Panc1 (cell line): ENCODE measurements at regions not wholly inside any gene's neighbourhood (a gene's known extent, or its start where the extent isn't known, plus 50 kb on each side); places are given as distances from the start of the nearest gene placed in this dataset.

Source experiments
- ATAC-seq: fragments of 200-7000 bp; cut with Tn5 transposase; 2 replicates; pipeline ENCODE4 v1.9.1; 2020; ENCODE audit warnings: mild to moderate bottlenecking, moderate library complexity
- BruUV-seq: library from RNA; stranded (reverse); fragments of 400-500 nt; replicated peaks from 2 replicates; lab custom pipeline; 2021; lab: Mats Ljungman, UMichigan
- CTCF ChIA-PET: fragments of 300-600 bp; sonication (Branson Sonifier 250); formaldehyde crosslinking; loops from one replicate; lab custom pipeline; 2022; ENCODE audit warnings: antibody characterized with exemption; lab: Charles Lee
- POLR2A ChIA-PET: fragments of 300-600 bp; sonication (Branson Sonifier 250); formaldehyde crosslinking; loops from one replicate; lab custom pipeline; 2022; ENCODE audit warnings: antibody characterized with exemption; lab: Charles Lee
- DNase-seq: peaks from one replicate; pipeline ENCODE4 v3.0.0-alpha.2; 2010; ENCODE audit warnings: low read depth, low spot score
- H3K27ac ChIP-seq: 2 replicates; pipeline ENCODE4 v1.5.1; 2011; ENCODE audit warnings: mild to moderate bottlenecking, low read length, inconsistent platforms
- H3K27me3 ChIP-seq: fragments of 200-500 bp; sonication (Bioruptor generic); 2 replicates; pipeline ENCODE4 v1.6.0; 2014; ENCODE audit warnings: low read length, inconsistent platforms; ENCODE audit not compliant: control insufficient read depth, insufficient read depth
- H3K36me3 ChIP-seq: fragments of 200-500 bp; sonication (Bioruptor generic); 2 replicates; pipeline ENCODE4 v1.5.1; 2014; ENCODE audit warnings: inconsistent platforms, mild to moderate bottlenecking, low read length, moderate library complexity; ENCODE audit not compliant: control insufficient read depth, insufficient read depth
- H3K4me1 ChIP-seq: 2 replicates; pipeline ENCODE4 v1.5.1; 2011; ENCODE audit warnings: inconsistent platforms, mild to moderate bottlenecking, low read length, moderate library complexity; ENCODE audit not compliant: control insufficient read depth, insufficient read depth
- H3K4me3 ChIP-seq, 2 experiments: 2 replicates each; pipeline ENCODE4 v1.5.1; 2011 to 2012; ENCODE audit warnings: low read depth in 2 of 2, low read length in 2 of 2, mild to moderate bottlenecking in 2 of 2, inconsistent platforms in 1 of 2, moderate library complexity in 1 of 2
- H3K9me3 ChIP-seq: fragments of 200-500 bp; sonication (Bioruptor generic); 2 replicates; pipeline ENCODE4 v1.5.1; 2014; ENCODE audit warnings: low read depth, mild to moderate bottlenecking, inconsistent platforms, low read length, moderate library complexity; ENCODE audit not compliant: control insufficient read depth, insufficient read depth
- POLR2AphosphoS5 ChIP-seq: IDR thresholded peaks from 2 replicates; pipeline ENCODE4 v1.6.1; 2012; ENCODE audit warnings: mild to moderate bottlenecking, low read depth, low read length, moderate library complexity
- REST ChIP-seq, 2 experiments: IDR thresholded peaks; 2 replicates each; pipeline ENCODE4 v1.6.1; 2011 to 2012; ENCODE audit warnings: low read depth in 2 of 2, control low read depth in 1 of 2, low read length in 1 of 2, mild to moderate bottlenecking in 1 of 2, moderate library complexity in 1 of 2; ENCODE audit not compliant: insufficient read depth in 1 of 2
- SIN3A ChIP-seq: IDR thresholded peaks from 2 replicates; pipeline ENCODE4 v1.6.1; 2012; ENCODE audit warnings: low read depth, mild to moderate bottlenecking, low read length, moderate library complexity, borderline replicate concordance; ENCODE audit not compliant: insufficient read depth
- TCF7L2 ChIP-seq: IDR thresholded peaks from 2 replicates; pipeline ENCODE4 v1.6.1; 2011; ENCODE audit warnings: mild to moderate bottlenecking, low read depth, low read length, inconsistent platforms
- in situ Hi-C: cut with HindIII; loops from 2 replicates; pipeline ENCODE4 v1.10.0; 2016; ENCODE audit warnings: low sequenced_read_pairs, low pct_unique_long_range_greater_than_20kb
- intact Hi-C: fragments of 100-400 bp; cut with micrococcal nuclease; formaldehyde crosslinking; loops from one replicate; pipeline ENCODE4 v1.10.0; 2022; ENCODE audit not compliant: unreplicated experiment
- TF ChIP-seq, protein P1 (sequence below): fragments of 450-650 bp; IDR thresholded peaks from 2 replicates; pipeline ENCODE4 v1.5.1; 2017; ENCODE audit warnings: mild to moderate bottlenecking

- ChIA-PET CTCF (no interaction called here), POLR2A (no interaction called here)
- no peak overlapping the region for H3K4me3 ChIP-seq
- no peak for DNase-seq
- no peaks in the 10 kb centered on the region for H3K36me3 ChIP-seq
- in situ Hi-C loops (no loop called here), intact Hi-C loops (no loop called here)
- no peaks in the 10 kb centered on the region for H3K4me1 ChIP-seq
- no peaks in the 10 kb centered on the region for H3K27me3 ChIP-seq
- no peak for TF ChIP-seq SIN3A
- TF ChIP-seq TCF7L2: no peak
- no peak for TF ChIP-seq REST (IDR thresholded peaks at IDR 0.05; ENCODE audit: insufficient read depth in 1 of 2, low read depth in 2 of 2, low read length in 1 of 2)
- TF ChIP-seq, protein P1, sequence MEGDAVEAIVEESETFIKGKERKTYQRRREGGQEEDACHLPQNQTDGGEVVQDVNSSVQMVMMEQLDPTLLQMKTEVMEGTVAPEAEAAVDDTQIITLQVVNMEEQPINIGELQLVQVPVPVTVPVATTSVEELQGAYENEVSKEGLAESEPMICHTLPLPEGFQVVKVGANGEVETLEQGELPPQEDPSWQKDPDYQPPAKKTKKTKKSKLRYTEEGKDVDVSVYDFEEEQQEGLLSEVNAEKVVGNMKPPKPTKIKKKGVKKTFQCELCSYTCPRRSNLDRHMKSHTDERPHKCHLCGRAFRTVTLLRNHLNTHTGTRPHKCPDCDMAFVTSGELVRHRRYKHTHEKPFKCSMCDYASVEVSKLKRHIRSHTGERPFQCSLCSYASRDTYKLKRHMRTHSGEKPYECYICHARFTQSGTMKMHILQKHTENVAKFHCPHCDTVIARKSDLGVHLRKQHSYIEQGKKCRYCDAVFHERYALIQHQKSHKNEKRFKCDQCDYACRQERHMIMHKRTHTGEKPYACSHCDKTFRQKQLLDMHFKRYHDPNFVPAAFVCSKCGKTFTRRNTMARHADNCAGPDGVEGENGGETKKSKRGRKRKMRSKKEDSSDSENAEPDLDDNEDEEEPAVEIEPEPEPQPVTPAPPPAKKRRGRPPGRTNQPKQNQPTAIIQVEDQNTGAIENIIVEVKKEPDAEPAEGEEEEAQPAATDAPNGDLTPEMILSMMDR: no peak
- TF ChIP-seq POLR2AphosphoS5: no peak
- H3K27ac ChIP-seq: no peak overlapping the region
- no peaks in the 10 kb centered on the region for H3K9me3 ChIP-seq
- ATAC-seq: no peak
- no TSS peak for BruUV-seq
Measured at GRCh38 chr7:12888717-12889116, 201.3 kb downstream of the ARL4A start.

GRCh38 chr7:12889391-12889790 is 202.0 kb downstream of the ARL4A start:
- Histone ChIP-seq H3K27me3 (no peaks in the 10 kb centered on the region), H3K27ac (no peak overlapping the region), H3K36me3 (no peaks in the 10 kb centered on the region), H3K9me3 (no peaks in the 10 kb centered on the region), H3K4me3 (no peak overlapping the region), H3K4me1 (no peaks in the 10 kb centered on the region)
- in situ Hi-C loops (no loop called here), intact Hi-C loops (no loop called here)
- ChIA-PET CTCF (no interaction called here), POLR2A (no interaction called here)
- TF ChIP-seq TCF7L2 (no peak), POLR2AphosphoS5 (no peak), REST (IDR thresholded peaks at IDR 0.05; ENCODE audit: insufficient read depth in 1 of 2, low read depth in 2 of 2, low read length in 1 of 2) (no peak), SIN3A (no peak)
- TF ChIP-seq, protein P1: no peak
- DNase-seq (no peak), ATAC-seq (no peak)
- no TSS peak for BruUV-seq
